Parathyroid adenoma (tissue), 2 donors: ENCODE measurements at regions not wholly inside any gene's neighbourhood (a gene's known extent, or its start where the extent isn't known, plus 50 kb on each side); places are given as distances from the start of the nearest gene placed in this dataset.

Experiments used
- H2AFZ ChIP-seq: fragments of 300-600 bp; sonication (generic); one replicate; pipeline ENCODE4 v1.7.0; 2017; ENCODE audit warnings: antibody characterized with exemption, mild to moderate bottlenecking
- H3K27ac ChIP-seq: fragments of 300-600 bp; sonication (generic); one replicate; pipeline ENCODE4 v1.7.0; 2017
- H3K27me3 ChIP-seq: fragments of 300-600 bp; sonication (generic); one replicate; pipeline ENCODE4 v1.7.0; 2017; ENCODE audit warnings: low read length; ENCODE audit not compliant: control insufficient read depth, insufficient read depth
- H3K36me3 ChIP-seq: fragments of 300-600 bp; sonication (generic); one replicate; pipeline ENCODE4 v1.7.0; 2017; ENCODE audit warnings: low read length; ENCODE audit not compliant: control insufficient read depth, insufficient read depth
- H3K4me1 ChIP-seq: fragments of 300-600 bp; sonication (generic); one replicate; pipeline ENCODE4 v1.7.0; 2017; ENCODE audit warnings: control low read depth
- H3K4me2 ChIP-seq: fragments of 300-600 bp; sonication (generic); one replicate; pipeline ENCODE4 v1.7.0; 2017; ENCODE audit warnings: low read length
- H3K4me3 ChIP-seq: fragments of 300-600 bp; sonication (generic); one replicate; pipeline ENCODE4 v1.7.0; 2017; ENCODE audit warnings: low read depth, low read length
- H3K79me2 ChIP-seq: fragments of 300-600 bp; sonication (generic); one replicate; pipeline ENCODE4 v1.7.0; 2017; ENCODE audit warnings: control low read depth
- H3K9ac ChIP-seq: fragments of 300-600 bp; sonication (generic); one replicate; pipeline ENCODE4 v1.7.0; 2017; ENCODE audit warnings: mild to moderate bottlenecking
- H3K9me3 ChIP-seq: fragments of 300-600 bp; sonication (generic); one replicate; pipeline ENCODE4 v1.7.0; 2017; ENCODE audit warnings: low read length; ENCODE audit not compliant: control insufficient read depth
- TF ChIP-seq, protein P1 (sequence below): fragments of 300-600 bp; sonication (generic); IDR thresholded peaks from one replicate; pipeline ENCODE4 v1.7.0; 2017; ENCODE audit warnings: antibody characterized with exemption, mild to moderate bottlenecking
- donor health status: primary hyperparathyroidism.

DNA sequence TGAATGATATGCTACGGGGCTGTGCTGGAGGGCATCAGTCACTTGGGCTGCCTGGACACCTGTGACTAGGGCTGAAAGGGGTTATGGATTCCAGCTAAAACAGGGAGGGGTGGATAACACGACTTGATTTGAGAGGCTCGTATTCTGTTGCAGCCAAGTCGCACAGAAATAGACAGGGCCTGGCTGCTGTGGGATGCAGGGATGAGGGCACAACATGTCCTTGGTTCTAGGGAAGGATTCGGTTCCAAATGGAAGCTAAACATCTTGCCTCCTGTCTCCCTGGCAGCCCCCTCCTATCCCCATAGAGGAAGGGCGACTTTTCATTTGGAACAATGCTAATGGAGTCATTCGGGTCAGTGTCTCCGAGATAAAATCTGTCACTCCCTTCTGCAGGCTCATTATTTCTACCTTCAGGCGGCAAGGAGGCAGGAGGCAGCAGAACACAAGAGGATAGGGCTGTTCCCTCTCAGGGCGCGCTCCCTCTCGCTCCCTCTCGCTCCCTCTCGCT, 433.8 kb upstream of the RBMS3 start:
- no peaks in the 10 kb centered on the region for H3K9me3 ChIP-seq
- H3K79me2 ChIP-seq = no peaks in the 10 kb centered on the region
- H2AFZ ChIP-seq = no peak overlapping the region
- H3K36me3 ChIP-seq = no peaks in the 10 kb centered on the region
- no peak overlapping the region for H3K9ac ChIP-seq
- TF ChIP-seq, protein P1, sequence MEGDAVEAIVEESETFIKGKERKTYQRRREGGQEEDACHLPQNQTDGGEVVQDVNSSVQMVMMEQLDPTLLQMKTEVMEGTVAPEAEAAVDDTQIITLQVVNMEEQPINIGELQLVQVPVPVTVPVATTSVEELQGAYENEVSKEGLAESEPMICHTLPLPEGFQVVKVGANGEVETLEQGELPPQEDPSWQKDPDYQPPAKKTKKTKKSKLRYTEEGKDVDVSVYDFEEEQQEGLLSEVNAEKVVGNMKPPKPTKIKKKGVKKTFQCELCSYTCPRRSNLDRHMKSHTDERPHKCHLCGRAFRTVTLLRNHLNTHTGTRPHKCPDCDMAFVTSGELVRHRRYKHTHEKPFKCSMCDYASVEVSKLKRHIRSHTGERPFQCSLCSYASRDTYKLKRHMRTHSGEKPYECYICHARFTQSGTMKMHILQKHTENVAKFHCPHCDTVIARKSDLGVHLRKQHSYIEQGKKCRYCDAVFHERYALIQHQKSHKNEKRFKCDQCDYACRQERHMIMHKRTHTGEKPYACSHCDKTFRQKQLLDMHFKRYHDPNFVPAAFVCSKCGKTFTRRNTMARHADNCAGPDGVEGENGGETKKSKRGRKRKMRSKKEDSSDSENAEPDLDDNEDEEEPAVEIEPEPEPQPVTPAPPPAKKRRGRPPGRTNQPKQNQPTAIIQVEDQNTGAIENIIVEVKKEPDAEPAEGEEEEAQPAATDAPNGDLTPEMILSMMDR = no peak
- no peak overlapping the region for H3K4me2 ChIP-seq
- no peak overlapping the region for H3K4me3 ChIP-seq
- no peaks in the 10 kb centered on the region for H3K27me3 ChIP-seq
- H3K27ac ChIP-seq = no peak overlapping the region
- no peaks in the 10 kb centered on the region for H3K4me1 ChIP-seq

DNA sequence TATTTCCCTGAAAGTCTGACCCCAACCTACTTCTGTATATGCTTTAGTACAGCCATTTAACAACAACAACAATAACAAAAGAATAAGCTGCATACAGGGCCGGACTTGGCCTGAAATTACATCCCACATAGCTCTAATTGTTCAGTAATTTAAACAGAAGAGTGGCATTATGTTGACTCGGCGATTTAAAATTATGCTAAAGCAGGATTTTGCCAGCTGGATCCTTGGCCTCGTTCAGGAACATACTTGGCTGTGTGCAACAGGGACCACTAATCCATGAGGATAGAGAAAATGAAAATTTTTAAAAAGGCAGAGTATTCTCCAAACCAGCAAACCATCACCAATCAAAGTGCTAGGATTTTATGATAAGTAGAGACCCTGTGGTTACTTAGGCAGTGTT, 433.1 kb upstream of the RBMS3 start:
- Histone ChIP-seq H2AFZ (no peak overlapping the region), H3K27me3 (no peaks in the 10 kb centered on the region), H3K4me3 (no peak overlapping the region), H3K9me3 (no peaks in the 10 kb centered on the region), H3K4me2 (no peak overlapping the region), H3K27ac (no peak overlapping the region), H3K4me1 (no peaks in the 10 kb centered on the region), H3K79me2 (no peaks in the 10 kb centered on the region), H3K36me3 (no peaks in the 10 kb centered on the region), H3K9ac (no peak overlapping the region)
- TF ChIP-seq, protein P1 = no peak

DNA sequence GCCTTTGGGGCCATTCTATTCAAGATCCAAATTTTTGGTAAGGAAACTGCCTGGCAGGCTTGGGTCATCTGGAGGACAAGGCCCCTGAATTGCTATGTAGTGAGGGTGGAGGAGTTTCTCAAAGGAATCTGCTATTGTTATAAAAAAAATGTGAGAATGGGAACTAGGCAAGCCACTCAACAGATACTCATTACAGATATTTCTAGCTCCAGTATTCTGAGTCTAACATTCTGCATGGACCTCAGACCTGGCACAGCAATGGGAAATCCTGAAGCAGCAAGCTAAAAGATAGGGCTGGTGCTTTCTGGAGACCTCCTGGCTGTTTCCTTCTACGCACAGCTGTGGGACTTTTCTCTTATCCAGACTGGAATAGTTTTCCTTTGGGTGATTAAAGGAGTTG, 430.7 kb upstream of the RBMS3 start:
- Histone ChIP-seq H2AFZ (no peak overlapping the region), H3K79me2 (no peaks in the 10 kb centered on the region), H3K4me3 (no peak overlapping the region), H3K4me2 (no peak overlapping the region), H3K27ac (no peak overlapping the region), H3K36me3 (no peaks in the 10 kb centered on the region), H3K9ac (no peak overlapping the region), H3K9me3 (no peaks in the 10 kb centered on the region), H3K4me1 (no peaks in the 10 kb centered on the region), H3K27me3 (no peaks in the 10 kb centered on the region)
- TF ChIP-seq, protein P1 = no peak

DNA sequence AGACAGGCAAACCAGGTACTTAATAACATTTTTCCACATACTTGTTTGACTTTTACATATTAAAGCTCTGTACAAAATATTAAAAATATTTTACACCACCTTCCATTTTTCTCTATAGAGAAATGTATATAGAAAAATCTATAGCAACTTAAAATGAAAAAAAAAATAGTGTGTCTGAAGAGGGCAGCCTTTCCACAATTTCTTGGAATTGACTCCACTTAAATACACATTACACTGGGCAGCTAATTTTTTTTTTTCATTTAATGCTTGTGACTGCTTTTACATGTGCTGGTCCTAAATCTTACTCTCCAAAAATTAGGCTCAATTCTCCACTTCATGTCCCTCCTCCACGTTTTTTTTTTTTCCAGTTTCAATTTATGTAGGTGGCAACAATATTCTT, 427.0 kb upstream of the RBMS3 start:
- TF ChIP-seq, protein P1 = no peak
- H3K27me3 ChIP-seq = no peaks in the 10 kb centered on the region
- no peak overlapping the region for H3K4me3 ChIP-seq
- no peak overlapping the region for H3K4me2 ChIP-seq
- H3K79me2 ChIP-seq = no peaks in the 10 kb centered on the region
- H2AFZ ChIP-seq = no peak overlapping the region
- H3K4me1 ChIP-seq = no peaks in the 10 kb centered on the region
- no peaks in the 10 kb centered on the region for H3K9me3 ChIP-seq
- H3K36me3 ChIP-seq = no peaks in the 10 kb centered on the region
- H3K9ac ChIP-seq = no peak overlapping the region
- no peak overlapping the region for H3K27ac ChIP-seq

DNA sequence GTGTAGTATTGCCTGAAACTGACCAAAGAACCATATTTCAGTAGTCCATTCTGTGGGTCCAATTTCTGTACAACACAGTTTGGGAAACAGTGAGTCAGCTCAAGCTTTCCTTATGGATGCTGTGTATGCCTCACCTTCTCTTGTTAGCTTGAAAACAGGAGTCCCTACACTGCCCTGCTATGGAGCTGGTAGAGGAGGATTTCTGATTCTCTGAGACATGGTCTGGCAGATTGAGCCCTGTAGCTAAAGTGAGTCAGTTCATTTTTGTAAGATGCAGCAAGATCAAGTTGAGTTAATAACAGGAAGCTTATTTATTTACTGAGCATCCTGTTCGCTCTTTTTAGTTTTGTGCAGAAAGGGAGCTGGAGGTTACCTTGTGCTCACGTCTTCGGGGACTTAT, 424.1 kb upstream of the RBMS3 start:
- Histone ChIP-seq H3K27me3 (no peaks in the 10 kb centered on the region), H3K27ac (no peak overlapping the region), H3K9me3 (no peaks in the 10 kb centered on the region), H3K4me2 (no peak overlapping the region), H3K79me2 (no peaks in the 10 kb centered on the region), H3K36me3 (no peaks in the 10 kb centered on the region), H3K4me3 (no peak overlapping the region), H2AFZ (no peak overlapping the region), H3K9ac (no peak overlapping the region), H3K4me1 (no peaks in the 10 kb centered on the region)
- TF ChIP-seq, protein P1 = no peak
